Activated CD4-positive, alpha-beta T cell treated with anti-CD3 and anti-CD28 coated beads, Interleukin-10, Interleukin-2, amounts not matched to agents 100 ng/mL and 50 ng/mL, durations not matched to agents 16 hours and 8 hours (primary cell): ENCODE measurements at regions not wholly inside any gene's neighbourhood (a gene's known extent, or its start where the extent isn't known, plus 50 kb on each side); places are given as distances from the start of the nearest gene placed in this dataset.

ENCODE experiments used
- DNase-seq: peaks from one replicate; pipeline ENCODE4 v3.0.0-alpha.2; 2020

DNA sequence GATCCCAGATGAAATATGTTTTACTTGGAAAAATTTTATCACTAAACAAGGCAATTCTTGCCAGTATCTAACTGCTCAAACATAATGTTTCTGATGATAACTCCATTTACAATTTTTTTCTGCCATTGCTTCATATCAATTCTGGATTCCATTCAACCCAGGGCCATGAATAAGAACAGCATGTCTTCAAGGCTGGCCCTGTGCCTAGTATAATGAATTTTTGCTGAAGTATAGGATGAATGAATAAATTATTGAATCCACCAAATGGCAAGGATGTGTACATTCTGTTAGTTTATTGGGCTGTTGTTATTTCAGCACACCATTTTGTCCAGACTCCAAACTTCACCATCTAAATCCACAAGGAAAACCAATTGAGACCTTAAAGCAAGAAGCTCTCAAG, 414.7 kb downstream of the HS3ST3B1 start:
- no peak for DNase-seq

DNA sequence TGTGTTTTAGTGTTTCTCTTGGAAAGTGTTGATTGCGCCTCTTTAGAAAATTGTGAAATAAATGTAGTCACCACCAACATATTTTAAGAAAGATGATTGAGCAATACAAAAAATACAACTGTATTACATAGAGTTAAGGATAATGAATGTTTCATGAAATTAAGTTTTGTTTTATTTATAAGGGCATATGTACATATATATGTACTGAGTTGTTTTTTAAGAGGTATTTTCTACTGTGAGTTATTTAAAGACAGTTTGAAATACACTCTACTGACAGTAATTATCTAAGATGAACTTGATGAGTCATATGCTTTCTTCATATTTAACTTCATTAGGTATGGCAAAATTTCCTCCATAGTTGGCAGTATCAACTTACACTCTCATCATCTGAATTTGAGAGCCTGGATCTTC, 411.7 kb downstream of the HS3ST3B1 start:
- DNase-seq, result no peak

DNA sequence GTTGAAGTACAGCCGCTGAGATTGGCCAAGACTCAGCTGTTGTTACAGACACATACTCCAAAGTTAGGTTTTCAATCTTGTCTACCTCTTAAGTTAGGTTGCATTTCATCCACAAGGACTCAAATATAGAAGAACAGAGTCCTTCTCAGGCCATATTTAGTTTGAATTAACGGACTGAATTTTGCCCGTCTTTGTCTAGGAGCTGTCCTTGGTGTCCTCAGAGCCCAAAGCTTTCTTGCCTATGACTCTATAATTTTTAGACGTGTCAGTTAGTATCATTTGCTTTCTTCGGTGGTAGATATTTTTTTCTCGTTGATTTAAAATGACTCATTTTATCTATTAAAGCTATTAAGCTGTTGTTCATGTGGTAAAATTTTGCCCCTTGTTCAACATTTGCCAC, 403.2 kb downstream of the HS3ST3B1 start:
- no peak for DNase-seq

DNA sequence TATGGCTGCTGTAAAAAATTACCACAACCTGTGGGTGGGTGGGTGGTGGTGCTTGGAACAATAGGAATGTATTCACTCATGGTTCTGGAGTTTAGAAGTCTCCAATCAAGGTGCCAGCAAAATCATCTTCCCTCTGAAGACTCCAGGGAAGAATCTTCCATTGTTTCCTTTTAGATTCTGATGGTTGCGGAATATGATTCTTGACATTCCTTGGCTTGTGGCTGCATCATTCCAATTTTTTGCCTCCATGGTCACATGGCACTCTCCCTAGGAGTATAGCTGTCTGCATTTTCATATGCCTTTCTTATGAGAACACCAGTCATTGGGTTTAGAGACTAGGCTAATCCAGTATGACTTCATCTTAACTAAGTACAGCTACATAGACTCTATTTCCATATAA, 401.0 kb downstream of the HS3ST3B1 start:
- no peak for DNase-seq

DNA sequence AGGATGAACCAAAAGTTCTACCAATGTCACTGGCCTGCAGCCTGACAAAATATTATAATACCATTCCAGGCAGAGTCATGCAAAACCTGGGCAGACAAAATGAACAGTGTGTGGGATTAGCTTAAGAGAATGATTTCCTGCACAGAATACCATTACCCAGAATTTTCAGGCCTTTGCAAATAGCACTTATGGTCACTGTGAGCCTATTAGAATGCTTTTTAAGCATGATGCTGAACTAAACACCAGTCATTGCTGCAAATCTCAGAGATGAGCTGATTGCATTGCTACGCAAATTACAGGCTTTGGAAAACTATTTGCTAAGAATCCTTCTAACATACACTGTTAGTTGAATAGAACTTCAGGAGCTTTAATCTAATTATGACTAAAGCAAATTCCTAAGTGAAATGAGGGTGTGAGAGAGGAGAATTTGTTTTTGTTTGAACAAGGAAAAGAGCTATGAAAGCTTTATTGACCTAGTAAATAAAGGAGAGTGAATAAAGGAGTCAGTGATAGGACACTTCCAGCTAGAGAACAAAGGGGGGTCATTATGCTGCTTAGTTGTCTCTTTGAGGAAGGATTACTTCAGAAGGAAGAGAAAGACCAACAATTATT, 398.8 kb downstream of the HS3ST3B1 start:
- DNase-seq, result no peak

DNA sequence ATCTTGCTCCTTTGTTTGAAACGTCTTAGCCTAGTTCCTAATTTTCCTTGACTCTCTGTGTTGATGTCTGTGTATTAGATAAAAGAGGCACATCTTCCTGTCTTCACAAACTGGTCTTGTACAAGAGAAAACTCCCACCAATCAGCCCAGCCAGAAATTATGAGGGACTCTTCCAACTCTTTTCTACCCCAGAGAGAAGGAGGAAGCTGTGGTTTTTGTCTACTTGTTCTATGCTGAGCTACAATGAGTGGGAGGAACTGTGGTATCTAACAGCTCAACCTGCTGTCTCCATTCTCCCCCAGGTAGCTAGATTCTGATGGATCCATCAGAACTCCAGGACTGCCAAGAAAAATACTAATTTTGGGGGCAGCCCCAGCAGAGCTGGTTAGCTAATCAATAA, 392.5 kb downstream of the HS3ST3B1 start:
- no peak for DNase-seq

DNA sequence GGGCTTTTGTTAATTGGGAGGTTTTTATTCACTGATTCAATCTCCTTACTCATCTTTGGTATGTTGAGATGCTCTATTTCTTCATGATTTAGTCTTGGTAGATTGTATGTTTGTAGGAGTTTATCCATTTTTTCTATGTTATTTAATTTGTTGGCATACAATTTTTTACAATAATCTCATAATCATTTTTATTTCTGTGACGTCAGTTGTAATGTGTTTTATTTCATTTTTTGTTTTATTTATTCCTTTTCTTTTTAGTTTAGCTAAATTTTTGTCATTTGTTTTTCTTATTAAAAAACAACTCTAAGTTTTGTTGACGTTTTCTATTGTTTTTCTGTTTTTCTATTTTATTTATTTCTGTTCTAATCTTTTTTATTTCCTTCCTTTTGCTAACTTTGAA, 389.8 kb downstream of the HS3ST3B1 start:
- no peak for DNase-seq

DNA sequence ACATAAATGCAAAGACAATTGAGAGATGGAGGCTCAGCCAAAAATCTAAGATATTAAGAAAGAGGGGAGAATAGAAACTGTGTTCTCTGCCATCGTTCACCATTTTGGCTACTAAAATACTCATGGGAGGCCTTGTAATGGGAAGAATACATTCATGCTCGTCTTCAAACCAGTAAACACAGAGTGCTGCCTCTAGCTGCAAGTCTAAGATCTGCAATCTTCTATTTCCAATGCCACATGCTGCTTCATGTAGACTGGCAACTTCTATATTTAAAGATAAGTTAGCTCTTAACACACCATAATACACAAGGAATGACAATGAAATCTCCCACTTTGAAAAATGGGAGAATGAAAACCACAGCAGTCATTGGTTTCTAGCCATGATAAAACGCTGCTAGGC, 387.3 kb downstream of the HS3ST3B1 start:
- no peak for DNase-seq

DNA sequence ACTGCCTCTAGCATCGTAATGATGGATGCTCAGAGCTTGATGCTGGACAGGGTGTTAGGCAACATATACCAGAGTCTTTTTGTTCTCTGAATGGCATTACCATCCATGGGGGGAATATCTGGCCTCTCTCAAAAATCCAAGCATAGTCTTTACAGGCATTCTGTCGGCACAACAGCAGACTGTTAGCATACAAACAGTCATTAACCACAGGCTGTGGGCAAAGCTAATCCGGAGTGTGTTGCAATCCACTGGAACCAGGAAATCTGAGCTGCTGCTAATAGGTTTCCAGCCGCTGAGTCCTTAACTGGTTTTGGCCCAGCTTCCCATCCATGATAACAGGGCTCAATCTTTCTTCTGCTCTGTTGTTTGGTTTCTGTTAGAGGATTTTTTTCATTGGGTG, 371.9 kb downstream of the HS3ST3B1 start:
- no peak for DNase-seq

DNA sequence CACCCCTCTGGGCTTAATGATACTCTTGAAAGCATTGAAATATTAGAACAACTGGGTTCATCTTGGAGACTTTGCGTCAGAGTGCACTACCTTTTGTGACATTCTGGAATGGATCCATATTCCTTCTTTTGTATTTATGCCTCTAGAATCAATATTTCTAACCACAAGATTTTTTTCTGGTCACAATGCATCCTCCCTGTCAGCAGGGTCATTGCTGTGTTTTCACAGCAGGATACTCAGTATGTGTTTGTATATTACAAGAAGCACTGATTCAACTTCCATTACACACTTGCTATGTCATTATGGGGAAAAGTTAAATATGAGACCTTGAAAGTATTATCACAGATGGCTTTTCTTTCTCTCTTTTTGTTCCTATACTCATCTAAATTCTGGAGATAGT, 370.0 kb downstream of the HS3ST3B1 start:
- DNase-seq, result no peak

DNA sequence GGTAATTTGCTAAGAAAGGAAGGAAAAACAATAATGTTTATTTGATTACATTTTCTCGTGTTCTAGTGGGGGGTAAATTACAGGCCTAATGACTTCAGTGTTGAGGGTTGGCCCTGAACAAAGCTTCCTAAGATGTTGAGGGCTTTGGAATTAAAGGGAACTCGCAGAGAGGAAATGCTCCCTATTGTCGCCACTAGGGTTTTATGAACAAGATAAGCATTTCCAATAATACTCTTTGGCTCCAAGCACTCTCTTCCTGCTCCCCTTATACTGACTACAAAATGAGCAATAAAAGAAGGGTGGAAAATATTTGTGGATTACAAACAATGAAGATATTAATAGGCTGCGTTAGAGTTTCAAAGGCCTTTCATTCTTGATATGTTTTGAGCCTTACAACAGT, 363.6 kb downstream of the HS3ST3B1 start:
- DNase-seq, result no peak

DNA sequence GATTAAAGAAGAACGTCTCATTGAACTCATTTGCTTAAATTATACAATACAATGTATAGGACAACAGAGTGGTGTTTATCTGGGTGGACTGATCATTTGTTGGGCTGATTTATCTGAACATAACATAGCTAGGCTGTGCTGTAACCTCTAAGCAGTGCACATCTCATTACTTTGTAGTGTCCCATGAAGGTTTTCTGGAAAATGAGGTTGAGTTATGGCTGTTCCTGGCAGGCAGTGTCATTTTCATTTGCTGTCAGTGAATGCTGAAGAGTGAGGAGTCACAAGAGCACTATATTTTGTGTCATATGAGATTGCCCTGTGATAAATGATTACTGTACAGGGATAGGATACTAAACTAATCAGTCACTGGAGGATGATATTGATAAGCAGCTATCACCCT, 340.2 kb downstream of the HS3ST3B1 start:
- DNase-seq, result no peak

DNA sequence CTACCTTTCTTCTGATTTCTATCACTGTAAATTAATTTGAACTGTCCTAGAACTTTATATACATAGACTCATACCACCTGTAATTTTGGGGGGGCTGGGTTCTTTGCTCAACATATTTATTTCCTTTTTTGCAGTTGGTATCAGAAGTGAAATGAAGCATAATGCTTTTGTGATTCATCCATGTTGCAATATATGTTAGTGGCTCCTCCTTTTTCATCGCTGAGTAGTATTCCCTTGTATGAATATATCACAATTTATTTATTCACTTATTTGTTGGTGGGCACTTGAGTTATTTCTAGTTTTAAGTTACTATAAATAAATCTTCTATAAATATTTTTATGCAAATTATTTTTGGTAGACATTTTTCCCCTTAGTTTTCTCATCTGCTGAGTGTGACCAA, 336.4 kb downstream of the HS3ST3B1 start:
- no peak for DNase-seq

DNA sequence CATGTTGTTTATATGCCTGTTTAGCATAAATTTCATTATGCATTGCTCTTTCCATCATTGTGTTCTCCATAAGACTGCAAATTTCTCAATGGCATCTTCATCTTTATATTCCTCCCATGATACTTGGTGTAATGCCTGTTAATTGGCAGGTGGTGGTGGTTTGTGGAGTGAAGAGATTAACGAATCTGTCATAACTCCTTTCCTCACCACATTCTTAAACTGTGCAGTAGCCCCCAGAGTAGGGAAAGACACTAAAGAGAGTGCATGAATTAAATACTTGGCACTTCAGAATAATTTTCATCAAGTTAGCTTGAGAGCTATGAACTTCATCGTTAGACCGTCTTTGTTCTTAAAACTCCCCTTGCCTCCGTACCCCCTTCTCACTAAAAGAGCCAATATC, 329.7 kb downstream of the HS3ST3B1 start:
- no peak for DNase-seq

DNA sequence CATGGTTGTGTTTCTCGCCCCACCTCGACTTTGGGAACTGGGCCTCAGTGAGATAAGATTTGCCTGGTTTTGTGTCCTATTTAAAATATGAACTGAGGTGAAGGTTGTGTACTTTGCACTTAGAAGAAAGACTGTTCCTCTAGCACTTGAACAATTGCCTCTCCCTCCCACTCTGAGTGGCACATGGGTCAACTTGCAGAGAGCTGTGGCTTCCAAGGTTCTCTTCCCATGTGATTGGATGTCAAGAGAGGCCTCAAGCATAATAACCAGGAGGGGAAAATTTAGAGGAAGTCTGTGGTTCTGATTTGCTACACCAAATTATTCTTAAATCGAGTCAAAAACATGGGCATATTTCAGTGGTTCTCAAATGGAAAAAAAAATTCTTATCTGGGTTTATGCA, 329.2 kb downstream of the HS3ST3B1 start:
- DNase-seq, result no peak

DNA sequence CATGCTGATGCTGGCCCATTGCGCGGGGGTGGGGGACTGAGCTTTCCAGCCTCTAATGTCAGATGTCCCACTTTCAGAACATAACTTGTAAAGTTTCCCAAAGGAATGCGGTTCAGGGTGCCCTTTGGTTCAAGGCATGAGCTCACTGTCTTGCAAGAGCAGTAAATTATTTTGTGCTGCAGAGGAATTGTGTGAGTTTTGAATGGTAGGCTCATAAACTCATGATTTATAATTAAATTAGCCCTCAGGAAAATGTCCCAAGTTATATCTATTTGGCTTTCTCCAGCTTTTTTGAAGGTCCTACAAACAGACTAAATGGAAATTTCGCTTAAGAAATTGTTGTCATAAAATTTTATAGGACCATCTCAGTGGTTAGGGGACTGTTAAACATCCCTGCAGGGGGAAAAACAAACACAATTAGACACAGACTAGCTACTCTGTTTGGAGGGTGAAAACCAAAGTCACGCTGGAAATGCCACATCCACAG, 321.8 kb downstream of the HS3ST3B1 start:
- DNase-seq, result no peak

DNA sequence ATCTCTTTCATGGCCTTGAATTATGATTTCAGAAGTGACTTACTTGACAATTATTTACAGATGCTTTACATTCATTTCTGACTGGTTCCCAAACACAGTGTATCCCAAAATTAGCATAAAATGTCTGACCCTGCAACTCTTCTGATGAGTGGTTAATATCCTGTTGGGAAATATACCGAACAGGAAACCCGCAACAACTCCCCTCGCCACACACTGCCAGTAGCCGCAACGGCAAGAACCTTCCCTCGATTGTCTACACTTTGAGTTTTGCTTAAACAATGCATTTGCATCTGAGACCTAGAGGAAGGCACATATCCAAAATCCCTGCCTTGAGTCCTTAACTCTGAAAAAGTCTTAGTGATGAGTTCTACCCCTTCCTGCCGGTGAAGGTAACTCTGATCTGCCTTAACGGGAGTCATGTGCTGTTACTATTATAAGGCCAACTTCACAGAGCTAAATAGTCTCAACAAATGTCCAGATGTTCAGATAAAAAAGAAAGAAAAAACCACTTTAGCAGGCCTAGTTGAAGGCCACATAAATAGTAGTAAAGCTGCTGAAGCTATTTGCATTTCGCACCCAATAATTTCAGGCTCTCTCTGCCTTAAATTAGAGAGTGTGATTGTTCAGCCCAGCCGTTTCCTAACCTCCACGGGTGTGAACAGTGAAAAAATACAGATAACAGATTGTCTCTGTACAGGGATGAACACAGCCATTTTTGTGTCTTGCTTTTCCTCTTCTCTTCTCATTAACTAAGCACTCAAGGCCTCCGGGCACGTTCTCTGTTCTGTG, 321.1 kb downstream of the HS3ST3B1 start:
- DNase-seq, result no peak

DNA sequence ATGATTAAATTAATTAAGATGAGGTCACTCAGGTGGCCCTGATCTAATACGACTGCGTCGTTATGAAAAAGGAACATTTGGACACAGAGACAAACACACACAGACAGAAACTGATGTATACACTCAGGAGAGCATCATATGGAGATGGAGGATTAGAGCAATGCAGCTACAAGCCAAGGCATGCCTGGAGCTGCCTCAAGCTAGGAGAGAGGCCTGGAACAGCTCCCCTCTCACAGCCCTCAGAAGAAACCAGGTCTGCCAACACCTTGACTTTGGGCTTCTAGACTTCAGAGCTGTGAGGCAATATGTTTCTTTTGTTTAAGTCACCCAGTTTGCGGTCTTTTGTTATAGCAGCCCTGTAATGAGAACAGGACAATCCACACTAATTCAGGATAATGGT, 318.9 kb downstream of the HS3ST3B1 start:
- DNase-seq, result no peak

DNA sequence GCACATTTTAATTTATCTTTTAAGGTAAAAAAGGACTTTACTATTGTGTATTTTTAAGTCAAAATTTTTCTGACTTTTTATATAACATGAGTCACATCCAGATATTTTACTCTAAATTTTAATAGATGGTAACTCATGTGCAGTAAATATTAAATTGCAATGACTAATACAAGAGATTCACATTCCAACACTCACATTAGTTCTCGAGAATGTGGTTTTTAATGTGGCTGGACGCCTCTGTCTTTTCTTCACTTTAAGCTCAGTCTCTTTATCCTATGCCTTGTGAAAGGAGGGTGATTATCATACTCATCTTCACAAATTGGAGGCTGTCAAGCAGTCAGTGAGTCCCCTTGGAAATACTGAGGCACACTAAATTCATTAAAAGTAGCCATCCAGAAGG, 315.6 kb downstream of the HS3ST3B1 start:
- no peak for DNase-seq

DNA sequence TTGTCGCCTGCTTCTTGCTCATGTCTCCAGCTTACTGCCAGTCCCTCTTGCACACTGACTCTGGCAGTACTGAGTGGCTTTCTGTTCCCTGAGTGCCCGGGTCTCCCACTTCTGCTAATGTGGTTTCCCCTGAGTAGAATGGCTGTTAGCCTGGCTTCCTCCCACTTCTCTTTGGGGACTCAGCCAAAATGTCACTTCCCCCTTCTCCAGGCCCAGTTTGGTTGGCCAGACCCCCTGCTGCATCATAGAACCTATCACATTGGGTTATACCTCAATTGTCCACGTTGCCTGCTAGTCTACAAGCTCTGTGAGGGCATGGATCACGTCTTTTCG, 304.4 kb downstream of the HS3ST3B1 start:
- DNase-seq, result no peak

DNA sequence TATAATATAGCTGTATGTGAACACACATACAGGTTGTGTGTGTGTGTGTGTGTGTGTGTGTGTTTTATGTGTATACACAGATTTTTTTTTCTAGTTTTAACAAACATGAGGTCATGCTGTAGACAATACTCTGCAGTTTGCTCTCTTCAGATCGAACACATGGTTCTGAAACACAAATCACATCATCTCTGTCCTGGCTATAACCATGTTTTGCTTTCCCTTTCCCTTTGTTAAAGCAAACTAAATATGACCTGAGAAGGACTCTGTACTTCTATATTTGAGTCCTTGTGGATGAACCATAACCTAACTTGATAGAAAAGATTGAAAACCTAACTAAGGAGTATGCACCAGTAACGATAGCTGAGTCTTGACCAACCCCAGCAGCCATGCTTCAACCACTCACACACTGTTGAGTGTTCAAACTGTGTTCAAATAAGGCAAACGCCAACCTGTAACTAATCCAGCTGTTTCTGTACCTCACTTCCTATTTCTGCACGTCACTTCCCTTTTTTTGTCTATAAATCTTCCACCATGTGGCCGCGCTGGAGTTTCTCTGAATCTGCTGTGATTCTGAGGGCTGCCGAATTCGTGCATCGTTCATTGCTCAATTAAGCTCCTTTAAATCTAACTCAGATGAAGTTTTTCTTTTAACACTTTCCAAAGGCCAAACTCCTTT, 303.8 kb downstream of the HS3ST3B1 start:
- no peak for DNase-seq

DNA sequence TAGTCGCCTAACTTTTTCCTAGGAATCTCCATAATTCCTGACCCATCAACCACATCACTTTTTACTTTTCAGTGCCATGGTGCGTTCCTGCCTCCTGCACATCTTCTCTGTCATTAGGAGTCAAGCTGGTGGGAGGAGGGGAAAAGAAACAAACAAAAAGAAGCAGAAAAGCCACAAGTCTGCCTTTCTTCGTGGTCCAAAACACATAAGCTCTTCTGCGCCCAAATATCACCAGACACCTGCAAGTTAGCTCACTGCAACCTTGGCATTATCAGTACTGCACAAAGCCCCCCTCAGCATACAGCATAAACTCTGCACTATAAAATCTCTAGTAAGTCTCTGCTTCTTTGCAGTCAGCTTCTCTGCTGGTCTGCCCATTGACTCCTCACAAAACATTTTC, 295.3 kb downstream of the HS3ST3B1 start:
- DNase-seq, result no peak

DNA sequence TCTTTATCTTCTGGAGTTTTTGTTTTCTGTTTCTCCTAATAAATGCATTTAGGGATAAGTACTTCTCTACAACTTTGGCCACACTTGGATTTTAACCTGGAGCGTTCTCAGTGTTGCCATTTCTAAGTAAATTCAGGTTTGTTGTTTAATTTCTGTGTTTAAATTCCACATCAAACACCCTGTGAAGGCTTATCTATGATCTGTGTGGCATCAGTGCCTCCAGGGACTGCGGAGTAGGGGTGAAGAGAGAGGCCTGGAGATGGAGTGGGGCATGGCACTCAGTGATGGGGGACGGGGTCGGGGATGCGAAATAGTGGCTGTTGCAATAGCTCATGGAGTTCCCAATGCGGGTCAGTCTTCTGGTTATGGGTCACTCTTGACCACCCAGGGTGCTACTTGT, 294.8 kb downstream of the HS3ST3B1 start:
- DNase-seq, result no peak

DNA sequence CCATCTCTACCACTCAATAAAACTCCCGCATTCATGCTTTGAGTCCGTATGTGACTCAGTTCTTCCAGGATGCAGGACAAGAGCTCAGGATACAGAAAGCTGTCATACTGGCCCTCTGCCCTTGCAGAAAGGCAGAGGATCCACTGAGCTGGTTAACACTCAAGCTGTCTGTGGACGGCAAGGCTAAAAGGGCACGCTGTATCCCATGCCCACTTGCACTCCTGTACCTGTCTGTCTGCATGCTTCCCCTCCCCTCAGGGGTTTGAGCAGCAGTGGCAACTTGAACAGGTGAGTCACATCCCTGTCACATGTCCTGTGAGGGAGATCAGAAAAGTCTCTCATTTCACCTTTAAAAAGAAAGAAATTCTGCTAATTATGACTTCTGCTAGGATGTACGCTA, 293.8 kb downstream of the HS3ST3B1 start:
- DNase-seq, result no peak
